Activated naive CD4-positive, alpha-beta T cell treated with anti-CD3 and anti-CD28 coated beads, Interleukin-2, amount 50 U/mL, for 24 hours (primary cell): ENCODE measurements at regions not wholly inside any gene's neighbourhood (a gene's known extent, or its start where the extent isn't known, plus 50 kb on each side); places are given as distances from the start of the nearest gene placed in this dataset.

Source experiments
- H3K27ac Mint-ChIP-seq: one replicate; pipeline ENCODE4 v1.8.0; 2021; ENCODE audit warnings: mild to moderate bottlenecking, mixed read lengths
- H3K27me3 Mint-ChIP-seq: one replicate; pipeline ENCODE4 v1.8.0; 2021; ENCODE audit warnings: mixed read lengths
- H3K36me3 Mint-ChIP-seq: one replicate; pipeline ENCODE4 v1.8.0; 2021; ENCODE audit warnings: mixed read lengths
- H3K4me1 Mint-ChIP-seq: one replicate; pipeline ENCODE4 v1.8.0; 2021; ENCODE audit warnings: mixed read lengths
- H3K4me3 Mint-ChIP-seq: one replicate; pipeline ENCODE4 v1.8.0; 2021; ENCODE audit warnings: mild to moderate bottlenecking, mixed read lengths
- H3K9me3 Mint-ChIP-seq: one replicate; pipeline ENCODE4 v1.8.0; 2021; ENCODE audit warnings: mixed read lengths

DNA sequence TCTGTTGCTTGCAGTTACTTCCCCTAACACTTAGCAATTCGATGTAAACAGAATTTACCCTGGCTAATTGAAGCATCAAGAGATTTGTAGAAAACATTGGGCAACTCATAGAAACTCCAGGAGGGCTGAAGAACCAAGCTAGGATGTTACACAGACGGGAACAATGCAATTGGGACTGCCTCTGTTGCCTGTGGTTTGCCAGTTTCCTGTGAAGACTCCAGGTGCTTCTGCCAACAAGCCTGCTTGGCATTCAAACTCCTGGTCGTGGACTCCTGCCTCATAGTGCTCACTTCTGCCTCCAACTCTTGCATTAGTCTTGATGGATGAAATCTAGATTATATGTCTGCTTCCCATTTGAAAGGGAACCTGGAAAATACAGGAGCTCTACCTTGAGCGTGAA, 246.0 kb downstream of the BMP4 start:
- no peaks in the 10 kb centered on the region for H3K27me3 Mint-ChIP-seq
- H3K4me3 Mint-ChIP-seq: no peak overlapping the region
- no peak overlapping the region for H3K27ac Mint-ChIP-seq
- no peaks in the 10 kb centered on the region for H3K36me3 Mint-ChIP-seq
- no peaks in the 10 kb centered on the region for H3K4me1 Mint-ChIP-seq
- H3K9me3 Mint-ChIP-seq: peaks cover 13% of the 10 kb centered on the region

DNA sequence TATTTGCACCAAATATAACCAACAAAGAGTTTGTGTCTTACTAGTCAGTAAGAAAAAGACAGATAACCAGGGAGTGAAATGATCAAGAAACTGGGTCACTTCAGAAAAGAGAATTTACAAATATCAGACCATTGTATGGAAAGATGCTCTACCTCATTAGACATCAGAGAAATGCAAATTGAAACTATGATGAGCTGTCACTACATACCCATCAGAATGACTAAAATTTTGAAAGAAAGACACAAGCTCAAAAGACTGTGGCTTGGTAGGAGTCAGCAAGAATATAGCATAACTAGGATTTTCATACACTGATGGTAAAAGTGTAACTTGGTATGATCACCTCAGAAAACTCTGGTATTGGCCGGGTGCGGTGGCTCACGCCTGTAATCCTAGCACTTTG, 247.2 kb downstream of the BMP4 start:
- Mint-ChIP-seq H3K27me3 (no peaks in the 10 kb centered on the region), H3K4me3 (no peak overlapping the region), H3K9me3 (peaks cover 13% of the 10 kb centered on the region), H3K36me3 (no peaks in the 10 kb centered on the region), H3K27ac (no peak overlapping the region), H3K4me1 (no peaks in the 10 kb centered on the region)

DNA sequence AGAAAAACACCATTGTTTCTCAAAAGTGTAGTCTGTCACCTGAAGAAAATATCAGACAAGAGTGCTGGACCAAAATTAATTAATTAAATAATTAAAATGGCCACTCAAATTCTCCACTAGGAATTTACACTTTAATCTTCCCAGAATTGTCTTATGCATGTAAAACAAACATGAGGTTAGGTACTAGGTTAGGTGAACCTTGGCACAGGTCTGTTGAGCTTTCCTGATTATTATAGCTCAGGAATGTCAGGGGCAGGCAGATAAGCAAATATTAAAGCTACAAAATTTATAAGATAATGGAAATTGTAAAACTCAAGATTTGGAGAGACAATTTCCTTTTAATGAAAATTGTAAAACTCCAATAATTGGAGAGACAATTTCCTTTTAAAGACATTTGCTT, 253.2 kb downstream of the BMP4 start:
- Mint-ChIP-seq H3K27me3 (no peaks in the 10 kb centered on the region), H3K4me3 (no peak overlapping the region), H3K36me3 (no peaks in the 10 kb centered on the region), H3K27ac (no peak overlapping the region), H3K9me3 (peaks cover 7% of the 10 kb centered on the region), H3K4me1 (no peaks in the 10 kb centered on the region)

DNA sequence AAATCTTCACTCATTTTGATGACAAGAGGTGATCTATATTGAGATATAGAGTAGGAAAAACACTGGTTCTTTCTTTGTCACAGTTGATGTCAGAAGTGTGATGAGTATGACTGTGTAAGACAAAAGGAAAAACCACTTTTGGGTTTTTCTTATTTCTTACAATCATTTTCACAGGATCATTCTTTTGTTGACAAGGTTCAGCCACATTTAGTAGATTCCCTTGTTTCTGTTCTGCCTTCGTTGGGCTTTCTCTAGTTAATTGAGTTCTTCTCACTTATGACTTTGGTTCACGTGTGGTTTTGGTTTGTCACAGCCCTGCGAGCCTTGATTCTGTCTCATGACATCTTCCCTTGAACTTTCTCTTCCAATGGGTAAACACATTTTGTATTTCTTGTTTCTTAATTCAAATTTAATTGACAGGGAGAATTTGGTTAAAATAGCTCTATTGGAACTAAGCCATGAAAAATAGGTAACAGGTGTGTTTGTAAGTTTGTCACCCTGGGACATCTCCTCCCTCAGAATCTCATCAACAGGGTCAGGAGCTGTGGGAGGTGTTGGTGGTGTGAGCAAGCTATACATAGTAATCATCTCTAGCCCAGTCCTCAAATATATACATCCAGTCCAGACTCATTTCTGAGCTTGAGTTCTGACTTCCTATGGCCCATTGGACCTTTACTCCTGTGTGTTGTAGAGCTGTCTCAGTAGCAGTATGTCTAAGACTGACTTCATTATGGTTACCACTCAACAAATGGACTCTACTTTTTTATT, 255.3 kb downstream of the BMP4 start:
- Mint-ChIP-seq H3K27ac (no peak overlapping the region), H3K9me3 (no peaks in the 10 kb centered on the region)

DNA sequence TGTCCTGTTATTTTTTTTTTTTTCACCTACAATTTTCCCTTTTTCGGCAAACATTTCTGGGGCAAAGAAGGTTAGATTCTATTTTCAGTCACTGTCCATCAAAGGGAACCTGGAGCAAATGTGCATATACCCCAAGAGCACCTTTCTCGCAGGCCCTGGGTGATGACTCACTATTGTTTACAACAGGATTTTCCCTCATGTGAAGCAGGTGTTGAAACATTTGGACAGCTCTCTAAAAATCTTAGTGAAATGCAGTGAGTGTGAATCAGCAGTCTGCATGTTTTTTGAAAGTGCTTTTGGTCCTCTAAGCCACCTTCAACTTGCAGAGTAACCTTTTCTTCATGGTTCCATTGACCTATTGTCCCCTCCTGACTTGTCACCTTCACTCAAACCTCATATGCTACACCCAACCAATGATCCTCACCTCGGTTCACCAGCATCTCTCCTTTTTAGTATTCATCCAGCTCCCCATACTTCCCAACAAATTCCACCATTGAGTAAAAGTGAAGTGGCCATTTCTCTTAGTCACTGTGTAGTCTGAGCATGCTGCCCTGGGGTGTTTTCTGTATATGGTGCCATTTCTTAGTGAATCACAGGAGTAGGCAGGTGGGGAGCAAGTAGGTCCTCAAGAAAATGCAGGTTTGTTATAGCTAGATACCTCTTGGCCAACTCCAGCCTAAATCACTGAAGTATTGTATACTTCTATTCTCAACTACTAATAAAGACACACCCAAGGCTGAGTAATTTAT, 260.2 kb downstream of the BMP4 start:
- H3K27me3 Mint-ChIP-seq: no peaks in the 10 kb centered on the region
- H3K27ac Mint-ChIP-seq: no peak overlapping the region
- H3K9me3 Mint-ChIP-seq: peaks cover 8% of the 10 kb centered on the region
- H3K36me3 Mint-ChIP-seq: no peaks in the 10 kb centered on the region
- H3K4me1 Mint-ChIP-seq: no peaks in the 10 kb centered on the region
- no peak overlapping the region for H3K4me3 Mint-ChIP-seq

More for the DNA sequence above, 255.3 kb downstream of the BMP4 start:
- Mint-ChIP-seq H3K27me3 (no peaks in the 10 kb centered on the region), H3K4me3 (no peak overlapping the region), H3K4me1 (no peaks in the 10 kb centered on the region), H3K36me3 (no peaks in the 10 kb centered on the region)

DNA sequence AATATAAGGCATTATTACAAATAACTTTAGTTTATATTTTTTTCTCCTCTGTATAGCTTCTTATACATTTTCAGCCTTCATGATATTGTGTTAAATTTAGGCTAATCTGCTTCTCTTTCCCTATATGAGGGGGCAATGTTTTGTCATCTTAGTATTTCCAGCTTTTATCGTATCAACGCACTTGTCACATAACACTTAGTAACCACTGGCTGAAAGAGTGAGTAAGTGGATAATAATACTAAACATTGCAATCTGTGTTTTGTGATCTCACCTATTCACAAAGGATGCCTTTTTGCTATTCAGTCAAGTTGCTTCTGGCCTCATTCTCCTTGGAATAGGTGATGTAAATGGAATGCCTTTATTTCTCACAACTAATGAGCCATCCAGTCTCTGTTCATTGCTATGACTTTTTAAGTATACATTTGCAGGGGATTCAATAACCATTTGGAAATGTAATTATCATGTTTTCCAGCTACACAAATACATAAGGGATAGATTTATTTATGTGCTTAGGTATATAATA, 260.9 kb downstream of the BMP4 start:
- H3K36me3 Mint-ChIP-seq: no peaks in the 10 kb centered on the region
- no peak overlapping the region for H3K4me3 Mint-ChIP-seq
- no peak overlapping the region for H3K27ac Mint-ChIP-seq
- peaks cover 8% of the 10 kb centered on the region for H3K9me3 Mint-ChIP-seq
- H3K4me1 Mint-ChIP-seq: no peaks in the 10 kb centered on the region
- no peaks in the 10 kb centered on the region for H3K27me3 Mint-ChIP-seq

DNA sequence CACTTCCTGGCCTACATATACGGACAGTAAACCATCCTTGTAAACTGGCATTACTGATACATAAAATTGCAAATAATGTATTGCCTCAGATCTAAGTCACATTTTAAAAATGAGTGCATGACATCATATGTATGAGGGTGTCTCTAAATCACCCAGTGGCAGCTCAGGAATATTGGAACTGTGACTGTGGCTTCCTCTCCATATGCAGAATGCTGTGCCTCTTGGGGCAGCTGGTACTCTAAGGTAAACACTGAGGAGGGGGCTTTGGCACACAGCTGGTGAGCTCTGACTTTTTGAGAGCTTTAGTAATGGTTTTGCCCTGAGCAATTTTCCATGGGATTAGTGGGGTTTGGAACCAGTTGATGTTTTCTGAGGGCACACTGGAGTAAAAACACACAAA, 263.7 kb downstream of the BMP4 start:
- Mint-ChIP-seq H3K27me3 (no peaks in the 10 kb centered on the region), H3K9me3 (peaks cover 8% of the 10 kb centered on the region), H3K27ac (no peak overlapping the region)

DNA sequence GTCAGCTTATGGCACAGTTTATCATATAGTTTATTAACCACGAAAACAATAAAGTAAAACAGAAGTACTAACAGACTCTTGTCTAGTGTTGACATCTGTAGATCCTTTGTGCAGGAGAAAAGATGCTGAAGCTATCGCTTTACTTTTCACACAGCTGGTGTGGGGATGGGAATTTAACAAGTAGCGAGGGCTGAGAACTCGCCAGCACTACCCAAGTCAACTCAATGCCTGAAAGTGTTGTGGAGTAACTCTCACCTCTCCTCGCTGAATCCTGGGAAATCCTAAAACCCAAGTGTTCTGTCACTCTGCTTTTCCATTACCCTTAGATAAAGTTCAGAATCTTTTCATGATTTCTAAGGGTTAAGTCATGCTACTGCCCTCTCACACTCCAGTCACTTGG, 264.2 kb downstream of the BMP4 start:
- Mint-ChIP-seq H3K4me3 (no peak overlapping the region), H3K27ac (no peak overlapping the region), H3K27me3 (no peaks in the 10 kb centered on the region), H3K9me3 (peaks cover 8% of the 10 kb centered on the region), H3K4me1 (no peaks in the 10 kb centered on the region), H3K36me3 (no peaks in the 10 kb centered on the region)

More for the DNA sequence above, 263.7 kb downstream of the BMP4 start:
- Mint-ChIP-seq H3K4me1 (no peaks in the 10 kb centered on the region), H3K36me3 (no peaks in the 10 kb centered on the region), H3K4me3 (no peak overlapping the region)

DNA sequence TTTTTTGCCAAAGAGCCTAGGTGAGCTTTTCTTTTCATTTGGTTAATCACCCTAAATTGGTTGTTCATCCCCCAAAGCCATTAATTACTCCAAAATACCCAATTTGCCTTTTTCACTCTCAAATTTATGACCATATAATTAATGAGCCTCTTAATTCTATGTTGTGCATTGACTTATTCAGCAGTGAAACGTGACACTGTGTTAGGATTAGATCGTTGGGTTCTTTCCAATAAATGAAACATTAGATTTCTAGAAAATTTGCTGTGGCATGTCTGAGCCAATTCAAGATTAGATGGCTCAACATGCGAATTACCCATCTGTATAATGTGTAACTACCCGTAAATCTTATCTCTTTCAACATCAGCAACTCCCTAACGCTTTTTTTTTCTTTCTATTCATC, 273.4 kb downstream of the BMP4 start:
- Mint-ChIP-seq H3K36me3 (no peaks in the 10 kb centered on the region), H3K4me3 (no peak overlapping the region), H3K4me1 (no peaks in the 10 kb centered on the region), H3K27ac (no peak overlapping the region), H3K27me3 (peaks cover 1% of the 10 kb centered on the region), H3K9me3 (peaks cover 15% of the 10 kb centered on the region)

DNA sequence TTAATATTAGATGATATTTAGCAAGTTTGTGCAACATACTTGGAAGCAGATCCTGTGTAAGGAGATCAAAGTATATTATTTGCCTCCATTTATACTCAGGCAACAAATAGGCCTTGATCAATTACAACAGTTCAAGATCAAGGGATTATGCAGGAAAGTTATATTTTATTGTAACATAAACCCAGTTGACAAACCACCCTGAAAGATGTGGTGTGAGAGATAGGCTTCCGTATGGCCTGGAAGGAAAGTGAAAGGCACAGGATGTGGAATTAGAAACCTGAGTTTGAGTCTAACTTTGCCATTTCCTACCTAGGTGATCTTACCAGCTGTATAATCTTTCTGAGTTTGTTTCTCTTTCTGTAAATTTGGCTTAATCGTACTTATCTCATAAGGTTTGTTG, 284.1 kb downstream of the BMP4 start:
- peaks cover 11% of the 10 kb centered on the region for H3K9me3 Mint-ChIP-seq
- no peaks in the 10 kb centered on the region for H3K27me3 Mint-ChIP-seq
- H3K36me3 Mint-ChIP-seq: no peaks in the 10 kb centered on the region
- H3K4me1 Mint-ChIP-seq: no peaks in the 10 kb centered on the region
- H3K27ac Mint-ChIP-seq: no peak overlapping the region
- no peak overlapping the region for H3K4me3 Mint-ChIP-seq

DNA sequence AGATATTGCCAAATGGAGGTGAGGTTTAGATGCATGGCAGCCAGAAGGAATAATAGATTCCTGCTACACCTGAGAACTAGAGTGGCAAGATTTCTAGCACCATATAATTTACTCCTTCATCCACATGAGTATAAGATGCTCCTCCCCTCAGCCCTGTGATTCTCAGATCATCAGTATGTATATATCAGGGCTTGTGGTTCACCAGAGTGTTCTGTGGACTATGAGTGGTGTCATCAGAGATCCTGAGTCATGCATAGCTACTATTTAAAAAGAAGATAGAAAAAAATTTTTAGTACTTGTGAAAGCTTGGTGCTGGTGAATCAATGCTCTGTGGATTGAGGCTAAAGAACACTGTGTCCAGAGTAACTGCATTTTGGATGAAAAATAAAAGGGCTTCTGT, 285.9 kb downstream of the BMP4 start:
- H3K27ac Mint-ChIP-seq: no peak overlapping the region
- no peaks in the 10 kb centered on the region for H3K36me3 Mint-ChIP-seq
- no peaks in the 10 kb centered on the region for H3K27me3 Mint-ChIP-seq
- H3K4me1 Mint-ChIP-seq: no peaks in the 10 kb centered on the region
- peaks cover 10% of the 10 kb centered on the region for H3K9me3 Mint-ChIP-seq
- no peak overlapping the region for H3K4me3 Mint-ChIP-seq

DNA sequence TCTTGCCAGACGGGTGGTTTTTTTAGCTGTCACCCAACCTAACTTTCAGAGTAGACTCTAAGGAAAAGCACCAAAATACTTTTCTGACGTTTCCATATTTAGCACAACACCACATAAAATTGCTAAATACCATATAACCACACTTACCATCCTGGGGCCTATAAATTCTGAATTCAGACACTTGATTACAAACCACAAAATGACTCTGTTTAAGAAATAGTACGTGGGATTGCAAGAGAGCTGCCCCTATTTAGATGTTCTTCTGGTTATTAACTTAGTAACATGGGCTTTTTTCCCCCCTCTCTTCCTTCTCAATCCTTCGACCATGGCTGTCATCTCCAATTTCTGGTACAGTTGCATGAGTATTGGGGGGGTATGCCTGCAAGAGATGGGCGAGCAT, 287.7 kb downstream of the BMP4 start:
- Mint-ChIP-seq H3K36me3 (no peaks in the 10 kb centered on the region), H3K27ac (no peak overlapping the region), H3K27me3 (no peaks in the 10 kb centered on the region)

DNA sequence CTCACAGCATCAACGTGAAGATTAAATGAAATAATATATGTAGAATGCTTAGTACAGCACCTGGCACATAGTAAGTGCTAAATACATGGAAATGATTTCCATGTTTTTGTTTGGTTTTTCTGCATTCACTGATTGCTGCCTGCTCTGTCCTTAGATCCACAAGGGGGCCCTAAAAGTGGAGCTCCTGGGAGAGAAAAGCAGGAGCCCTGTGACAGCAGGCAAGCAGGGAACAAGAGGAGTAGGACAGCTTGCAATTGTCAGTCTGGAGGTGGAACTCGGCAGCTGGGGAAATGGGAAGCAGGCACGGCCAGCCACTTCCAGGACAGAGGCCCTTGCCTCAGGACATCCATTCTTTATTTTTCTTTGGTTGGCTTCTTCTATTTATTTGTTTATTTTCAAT, 292.9 kb downstream of the BMP4 start:
- H3K27me3 Mint-ChIP-seq: no peaks in the 10 kb centered on the region
- H3K36me3 Mint-ChIP-seq: no peaks in the 10 kb centered on the region
- no peak overlapping the region for H3K4me3 Mint-ChIP-seq
- peaks cover 5% of the 10 kb centered on the region for H3K9me3 Mint-ChIP-seq
- H3K27ac Mint-ChIP-seq: no peak overlapping the region
- no peaks in the 10 kb centered on the region for H3K4me1 Mint-ChIP-seq

More for the DNA sequence above, 287.7 kb downstream of the BMP4 start:
- Mint-ChIP-seq H3K4me1 (no peaks in the 10 kb centered on the region), H3K9me3 (peaks cover 5% of the 10 kb centered on the region), H3K4me3 (no peak overlapping the region)

DNA sequence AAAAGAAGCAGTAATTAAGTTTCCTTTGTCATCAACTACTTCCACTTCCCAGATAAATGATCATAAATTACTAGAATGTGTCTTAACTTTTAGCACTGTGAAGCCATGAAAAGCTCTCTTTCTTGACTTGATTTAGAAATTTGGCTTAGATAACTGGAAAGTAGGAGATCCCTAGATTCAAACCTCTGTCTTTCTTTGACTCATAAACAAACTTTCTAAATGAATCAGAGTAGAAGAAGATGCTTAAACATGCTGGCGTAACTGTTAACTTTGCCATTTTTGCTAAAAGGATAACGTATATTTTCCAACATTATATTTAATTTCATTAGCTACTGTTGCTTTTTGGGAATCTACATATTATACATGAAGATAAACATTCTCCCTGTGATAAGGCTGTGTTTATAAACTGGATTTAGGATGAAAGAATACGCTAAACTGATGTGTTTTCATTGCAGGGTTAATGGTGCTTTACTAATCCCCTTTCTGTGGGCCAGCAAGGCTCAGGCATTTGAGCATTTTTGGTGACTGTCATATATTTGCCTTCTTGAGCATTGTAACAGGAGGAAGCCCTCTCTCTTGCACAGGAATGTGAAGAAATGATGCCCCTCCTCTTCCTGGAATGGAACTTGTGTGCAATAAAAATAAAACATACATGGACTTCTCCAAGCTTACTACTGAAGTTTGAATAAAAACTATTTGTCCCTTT, 301.4 kb downstream of the BMP4 start:
- peaks cover 1% of the 10 kb centered on the region for H3K27me3 Mint-ChIP-seq
- no peak overlapping the region for H3K4me3 Mint-ChIP-seq
- H3K27ac Mint-ChIP-seq: no peak overlapping the region
- no peaks in the 10 kb centered on the region for H3K36me3 Mint-ChIP-seq
- peaks cover 6% of the 10 kb centered on the region for H3K9me3 Mint-ChIP-seq
- H3K4me1 Mint-ChIP-seq: no peaks in the 10 kb centered on the region

DNA sequence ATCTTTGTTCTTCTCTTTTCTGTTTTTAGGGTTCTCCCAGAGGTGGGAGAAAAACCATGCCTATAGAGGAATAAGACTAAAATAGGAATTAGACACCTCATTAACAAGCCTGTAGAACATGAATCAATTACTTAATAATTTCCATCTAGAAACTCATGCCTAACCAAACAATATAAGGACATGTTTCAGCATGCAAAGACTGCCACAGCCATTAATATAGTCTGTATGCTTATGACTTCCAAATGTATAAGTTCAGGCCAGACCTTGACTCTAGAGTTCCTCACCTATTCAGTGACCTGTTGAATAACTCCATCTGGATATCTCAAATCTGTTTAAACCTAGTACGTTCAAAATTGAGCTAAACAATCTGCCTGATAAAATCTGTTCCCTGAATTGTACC, 304.6 kb downstream of the BMP4 start:
- H3K4me3 Mint-ChIP-seq: no peak overlapping the region
- H3K27me3 Mint-ChIP-seq: peaks cover 1% of the 10 kb centered on the region
- no peaks in the 10 kb centered on the region for H3K4me1 Mint-ChIP-seq
- H3K36me3 Mint-ChIP-seq: no peaks in the 10 kb centered on the region
- peaks cover 6% of the 10 kb centered on the region for H3K9me3 Mint-ChIP-seq
- H3K27ac Mint-ChIP-seq: no peak overlapping the region
